ENCODE measurements at regions not wholly inside any gene's neighbourhood (a gene's known extent, or its start where the extent isn't known, plus 50 kb on each side); places are given as distances from the start of the nearest gene placed in this dataset.
"Not testable (repeated sequence)": the region's sequence is repeated elsewhere in the genome, so short reads cannot be mapped to it uniquely, and the experiment has no call there.

DNA sequence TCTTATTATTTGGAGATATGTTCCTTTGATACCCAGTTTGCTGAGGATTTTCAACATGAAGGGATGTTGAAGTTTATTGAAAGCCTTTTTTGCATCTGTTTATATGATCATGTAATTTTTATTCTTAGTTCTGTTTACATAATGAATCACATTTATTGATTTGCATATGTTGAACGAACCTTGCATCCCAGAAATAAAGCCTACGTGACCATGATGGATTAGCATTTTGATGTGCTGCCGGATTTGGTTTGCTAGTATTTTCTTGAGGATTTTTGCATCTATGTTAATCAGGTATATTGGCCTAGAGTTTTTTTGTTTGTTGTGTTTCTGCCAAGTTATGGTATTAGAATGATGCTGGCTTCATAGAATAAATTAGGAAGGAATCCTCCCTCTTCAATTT lies 161.4 kb upstream of the ITGA1 start:
- no peak overlapping the region for H3K4me3 Mint-ChIP-seq (ENCODE audit: unreplicated experiment)
- Histone ChIP-seq H3K9ac (ENCODE audit: low read length) (no peak overlapping the region), H3K27ac (ENCODE audit: low read depth, low read length) (no peak overlapping the region), H3K79me2 (ENCODE audit: insufficient read depth, low read length) (no peaks in the 10 kb centered on the region), H3K9me3 (ENCODE audit: insufficient read depth, low read depth, low read length) (no peaks in the 10 kb centered on the region), H4K20me1 (ENCODE audit: insufficient read depth, low read length) (no peaks in the 10 kb centered on the region), H3K27me3 (ENCODE audit: insufficient read depth, low read length) (no peaks in the 10 kb centered on the region), H3K36me3 (ENCODE audit: insufficient read depth, low read length) (no peaks in the 10 kb centered on the region), H2AFZ (ENCODE audit: low read depth, low read length) (no peak overlapping the region), H3K4me1 (ENCODE audit: insufficient read depth, low read length) (no peaks in the 10 kb centered on the region), H3K4me3 (ENCODE audit: insufficient read depth, low read depth, low read length) (no peak overlapping the region), H3K4me2 (ENCODE audit: low read length) (no peak overlapping the region)
- no peak for DNase-seq (ENCODE audit: low read depth)
- no peak overlapping the region for H3K27ac Mint-ChIP-seq (ENCODE audit: unreplicated experiment)
- H3K4me1 Mint-ChIP-seq (ENCODE audit: low read depth, unreplicated experiment): no peaks in the 10 kb centered on the region
- TF ChIP-seq, protein P1, sequence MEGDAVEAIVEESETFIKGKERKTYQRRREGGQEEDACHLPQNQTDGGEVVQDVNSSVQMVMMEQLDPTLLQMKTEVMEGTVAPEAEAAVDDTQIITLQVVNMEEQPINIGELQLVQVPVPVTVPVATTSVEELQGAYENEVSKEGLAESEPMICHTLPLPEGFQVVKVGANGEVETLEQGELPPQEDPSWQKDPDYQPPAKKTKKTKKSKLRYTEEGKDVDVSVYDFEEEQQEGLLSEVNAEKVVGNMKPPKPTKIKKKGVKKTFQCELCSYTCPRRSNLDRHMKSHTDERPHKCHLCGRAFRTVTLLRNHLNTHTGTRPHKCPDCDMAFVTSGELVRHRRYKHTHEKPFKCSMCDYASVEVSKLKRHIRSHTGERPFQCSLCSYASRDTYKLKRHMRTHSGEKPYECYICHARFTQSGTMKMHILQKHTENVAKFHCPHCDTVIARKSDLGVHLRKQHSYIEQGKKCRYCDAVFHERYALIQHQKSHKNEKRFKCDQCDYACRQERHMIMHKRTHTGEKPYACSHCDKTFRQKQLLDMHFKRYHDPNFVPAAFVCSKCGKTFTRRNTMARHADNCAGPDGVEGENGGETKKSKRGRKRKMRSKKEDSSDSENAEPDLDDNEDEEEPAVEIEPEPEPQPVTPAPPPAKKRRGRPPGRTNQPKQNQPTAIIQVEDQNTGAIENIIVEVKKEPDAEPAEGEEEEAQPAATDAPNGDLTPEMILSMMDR (IDR thresholded peaks at IDR 0.05; ENCODE audit: insufficient read depth, low read depth, low read length): no peak
- no peak for TF ChIP-seq EZH2 (IDR thresholded peaks at IDR 0.05; ENCODE audit: insufficient read depth, low read length)
- H3K27me3 Mint-ChIP-seq (ENCODE audit: low read depth, unreplicated experiment): peaks cover under 1% of the 10 kb centered on the region
- H3K36me3 Mint-ChIP-seq (ENCODE audit: low read depth, unreplicated experiment): no peaks in the 10 kb centered on the region
- peaks cover under 1% of the 10 kb centered on the region for H3K9me3 Mint-ChIP-seq (ENCODE audit: unreplicated experiment)
- no peak for FAIRE-seq

DNA sequence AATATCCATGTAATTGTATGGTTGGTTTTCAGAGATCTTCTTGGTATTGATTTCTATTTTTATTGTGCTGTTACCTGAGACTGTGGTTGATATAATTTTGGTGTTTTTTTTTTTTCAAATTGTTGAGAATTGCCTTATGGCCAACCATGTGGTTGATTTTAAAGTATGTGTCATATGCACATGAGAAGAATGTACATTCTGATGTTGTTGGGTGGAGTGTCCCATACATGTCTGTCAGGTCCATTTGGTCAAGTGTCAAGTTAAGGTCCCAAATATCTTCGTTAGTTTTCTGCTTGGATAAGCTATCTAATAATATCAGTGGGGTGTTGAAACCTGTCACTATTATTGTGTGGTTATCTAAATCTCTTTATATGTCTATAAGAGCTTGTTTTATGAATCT lies 160.0 kb upstream of the ITGA1 start:
- no peaks in the 10 kb centered on the region for H3K36me3 Mint-ChIP-seq (ENCODE audit: low read depth, unreplicated experiment)
- H3K4me3 ChIP-seq (ENCODE audit: insufficient read depth, low read depth, low read length): no peak overlapping the region
- no peak overlapping the region for H3K27ac ChIP-seq (ENCODE audit: low read depth, low read length)
- H3K79me2 ChIP-seq (ENCODE audit: insufficient read depth, low read length): no peaks in the 10 kb centered on the region
- H3K27me3 Mint-ChIP-seq (ENCODE audit: low read depth, unreplicated experiment): peaks cover 5% of the 10 kb centered on the region
- FAIRE-seq (no peak), DNase-seq (ENCODE audit: low read depth) (no peak)
- H3K9me3 Mint-ChIP-seq (ENCODE audit: unreplicated experiment): peaks cover 3% of the 10 kb centered on the region
- H4K20me1 ChIP-seq (ENCODE audit: insufficient read depth, low read length): no peaks in the 10 kb centered on the region
- no peaks in the 10 kb centered on the region for H3K4me1 Mint-ChIP-seq (ENCODE audit: low read depth, unreplicated experiment)
- no peak overlapping the region for H2AFZ ChIP-seq (ENCODE audit: low read depth, low read length)
- no peaks in the 10 kb centered on the region for H3K27me3 ChIP-seq (ENCODE audit: insufficient read depth, low read length)
- H3K4me1 ChIP-seq (ENCODE audit: insufficient read depth, low read length): no peaks in the 10 kb centered on the region
- H3K9me3 ChIP-seq (ENCODE audit: insufficient read depth, low read depth, low read length): no peaks in the 10 kb centered on the region
- no peak overlapping the region for H3K27ac Mint-ChIP-seq (ENCODE audit: unreplicated experiment)
- H3K9ac ChIP-seq (ENCODE audit: low read length): no peak overlapping the region
- H3K4me3 Mint-ChIP-seq (ENCODE audit: unreplicated experiment): no peak overlapping the region
- H3K4me2 ChIP-seq (ENCODE audit: low read length): no peak overlapping the region
- TF ChIP-seq, protein P1 (IDR thresholded peaks at IDR 0.05; ENCODE audit: insufficient read depth, low read depth, low read length): no peak
- TF ChIP-seq EZH2 (IDR thresholded peaks at IDR 0.05; ENCODE audit: insufficient read depth, low read length): no peak
- H3K36me3 ChIP-seq (ENCODE audit: insufficient read depth, low read length): no peaks in the 10 kb centered on the region

DNA sequence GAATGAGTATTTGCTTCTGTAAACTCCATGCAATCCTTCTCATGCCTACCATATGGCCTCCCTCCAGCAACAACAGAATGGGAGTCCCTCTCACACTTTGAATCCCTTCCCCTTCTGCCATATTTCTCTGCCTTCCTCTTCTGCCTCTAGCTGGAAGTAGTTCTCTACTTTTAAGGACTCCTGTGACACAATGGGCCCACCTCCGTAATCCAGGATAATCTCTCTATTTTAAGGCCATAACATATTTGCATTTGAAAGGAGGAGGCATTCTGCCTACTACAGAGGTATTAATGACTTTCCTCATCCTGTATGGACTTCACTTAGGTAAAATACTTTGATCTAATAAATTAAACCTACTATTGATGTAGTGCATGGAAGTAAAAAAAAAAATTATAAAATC lies 155.4 kb upstream of the ITGA1 start:
- Histone ChIP-seq H3K4me3 (ENCODE audit: insufficient read depth, low read depth, low read length) (no peak overlapping the region), H3K4me2 (ENCODE audit: low read length) (no peak overlapping the region), H4K20me1 (ENCODE audit: insufficient read depth, low read length) (no peaks in the 10 kb centered on the region), H3K27ac (ENCODE audit: low read depth, low read length) (no peak overlapping the region), H2AFZ (ENCODE audit: low read depth, low read length) (no peak overlapping the region), H3K4me1 (ENCODE audit: insufficient read depth, low read length) (no peaks in the 10 kb centered on the region), H3K9me3 (ENCODE audit: insufficient read depth, low read depth, low read length) (no peaks in the 10 kb centered on the region), H3K27me3 (ENCODE audit: insufficient read depth, low read length) (no peaks in the 10 kb centered on the region), H3K36me3 (ENCODE audit: insufficient read depth, low read length) (no peaks in the 10 kb centered on the region), H3K79me2 (ENCODE audit: insufficient read depth, low read length) (no peaks in the 10 kb centered on the region), H3K9ac (ENCODE audit: low read length) (no peak overlapping the region)
- no peaks in the 10 kb centered on the region for H3K36me3 Mint-ChIP-seq (ENCODE audit: low read depth, unreplicated experiment)
- no peak overlapping the region for H3K4me3 Mint-ChIP-seq (ENCODE audit: unreplicated experiment)
- H3K4me1 Mint-ChIP-seq (ENCODE audit: low read depth, unreplicated experiment): peaks cover 2% of the 10 kb centered on the region
- DNase-seq (ENCODE audit: low read depth): no peak
- no peak overlapping the region for H3K27ac Mint-ChIP-seq (ENCODE audit: unreplicated experiment)
- no peak for FAIRE-seq
- TF ChIP-seq, protein P1 (IDR thresholded peaks at IDR 0.05; ENCODE audit: insufficient read depth, low read depth, low read length): no peak
- TF ChIP-seq EZH2 (IDR thresholded peaks at IDR 0.05; ENCODE audit: insufficient read depth, low read length): no peak
- H3K27me3 Mint-ChIP-seq (ENCODE audit: low read depth, unreplicated experiment): peaks cover 5% of the 10 kb centered on the region
- peaks cover 3% of the 10 kb centered on the region for H3K9me3 Mint-ChIP-seq (ENCODE audit: unreplicated experiment)

DNA sequence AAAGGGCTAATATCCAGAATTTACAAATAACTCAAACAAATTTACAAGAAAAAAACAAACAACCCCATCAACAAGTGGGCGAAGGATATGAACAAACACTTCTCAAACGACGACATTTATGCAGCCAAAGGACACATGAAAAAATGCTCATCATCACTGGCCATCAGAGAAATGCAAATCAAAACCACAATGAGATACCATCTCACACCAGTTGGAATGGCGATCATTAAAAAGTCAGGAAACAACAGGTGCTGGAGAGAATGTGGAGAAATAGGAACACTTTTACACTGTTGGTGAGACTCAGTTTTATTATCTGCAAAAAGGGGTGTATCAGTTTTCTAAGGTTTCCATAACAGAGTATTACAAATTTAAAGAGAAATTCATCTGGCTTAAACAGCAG lies 153.5 kb upstream of the ITGA1 start:
- not testable (repeated sequence) for H4K20me1 ChIP-seq (ENCODE audit: insufficient read depth, low read length); H3K79me2 ChIP-seq (ENCODE audit: insufficient read depth, low read length); H3K27ac ChIP-seq (ENCODE audit: low read depth, low read length); H3K27ac Mint-ChIP-seq (ENCODE audit: unreplicated experiment); H3K9ac ChIP-seq (ENCODE audit: low read length); H3K4me3 ChIP-seq (ENCODE audit: insufficient read depth, low read depth, low read length); H3K4me1 Mint-ChIP-seq (ENCODE audit: low read depth, unreplicated experiment); H3K9me3 ChIP-seq (ENCODE audit: insufficient read depth, low read depth, low read length); FAIRE-seq; DNase-seq (ENCODE audit: low read depth); H3K27me3 Mint-ChIP-seq (ENCODE audit: low read depth, unreplicated experiment); H2AFZ ChIP-seq (ENCODE audit: low read depth, low read length); H3K27me3 ChIP-seq (ENCODE audit: insufficient read depth, low read length); H3K36me3 Mint-ChIP-seq (ENCODE audit: low read depth, unreplicated experiment); H3K4me2 ChIP-seq (ENCODE audit: low read length); H3K4me3 Mint-ChIP-seq (ENCODE audit: unreplicated experiment); H3K4me1 ChIP-seq (ENCODE audit: insufficient read depth, low read length); H3K36me3 ChIP-seq (ENCODE audit: insufficient read depth, low read length); H3K9me3 Mint-ChIP-seq (ENCODE audit: unreplicated experiment)
